Endothelial cell of umbilical vein (primary cell): ENCODE measurements at regions not wholly inside any gene's neighbourhood (a gene's known extent, or its start where the extent isn't known, plus 50 kb on each side); places are given as distances from the start of the nearest gene placed in this dataset.

Experiments
- BruUV-seq: library from RNA; stranded (reverse); fragments of 400-500 nt; replicated peaks from 2 replicates; lab custom pipeline; 2021; lab: Mats Ljungman, UMichigan
- CTCF ChIA-PET: fragments of 300-600, 350-600 bp; sonication (Branson Sonifier 250); formaldehyde crosslinking; loops from one replicate; lab custom pipeline; 2021; ENCODE audit warnings: antibody characterized with exemption, inconsistent platforms; lab: Charles Lee
- POLR2A ChIA-PET: fragments of 300-600, 350-600 bp; sonication (Branson Sonifier 250); formaldehyde crosslinking; loops from one replicate; lab custom pipeline; 2021; ENCODE audit warnings: antibody characterized with exemption, inconsistent platforms; lab: Charles Lee
- DNase-seq: peaks from one replicate; pipeline ENCODE4 v3.0.0-alpha.2; 2011; ENCODE audit warnings: low read depth, low spot score
- FAIRE-seq: peaks from 2 replicates; lab custom pipeline; 2011; peaks lifted over from hg19 to GRCh38; lab: Jason Lieb, UNC
- H2AFZ ChIP-seq: 2 replicates; pipeline ENCODE4 v1.6.0; 2012; ENCODE audit warnings: low read depth, low read length, control low read depth, inconsistent platforms
- H3K27ac ChIP-seq: 2 replicates; pipeline ENCODE4 v1.5.1; 2011; ENCODE audit warnings: low read depth, mild to moderate bottlenecking, control low read depth, low read length, moderate library complexity; ENCODE audit not compliant: insufficient read depth
- H3K27me3 ChIP-seq, 2 experiments: 2 replicates each; pipeline versions ENCODE4 v1.6.0 to v1.6.1; 2011; ENCODE audit warnings: low read length in 2 of 2, mixed read lengths in 1 of 2; ENCODE audit not compliant: control insufficient read depth in 2 of 2, insufficient read depth in 2 of 2
- H3K36me3 ChIP-seq, 2 experiments: 2 replicates in 1 of 2; 3 replicates in 1 of 2; pipeline ENCODE4 v1.5.1; 2011; ENCODE audit warnings: low read length in 2 of 2, mild to moderate bottlenecking in 1 of 2, moderate library complexity in 1 of 2; ENCODE audit not compliant: control insufficient read depth in 2 of 2, insufficient read depth in 2 of 2; ENCODE audit errors: extremely low read depth in 1 of 2
- H3K4me1 ChIP-seq: 3 replicates; pipeline ENCODE4 v1.5.1; 2011; ENCODE audit warnings: mild to moderate bottlenecking, low read length; ENCODE audit not compliant: control insufficient read depth, insufficient read depth; ENCODE audit errors: extremely low read depth
- H3K4me2 ChIP-seq: 2 replicates; pipeline ENCODE4 v1.6.1; 2011; ENCODE audit warnings: low read length, control low read depth, mixed read lengths; ENCODE audit not compliant: insufficient read depth
- H3K4me3 ChIP-seq, 3 experiments: fragments of 200-600 bp in 1 of 3; sonication (generic), shearing (Covaris generic) in 1 of 3; replicated peaks in 1 of 3; 2 replicates each; pipeline ENCODE4 v1.5.1; 2011 to 2016; ENCODE audit warnings: control low read depth in 3 of 3, low read length in 3 of 3, mild to moderate bottlenecking in 2 of 3, inconsistent platforms in 1 of 3, low read depth in 1 of 3, moderate library complexity in 1 of 3; ENCODE audit not compliant: insufficient read depth in 1 of 3
- H3K79me2 ChIP-seq: 2 replicates; pipeline ENCODE4 v1.6.0; 2012; ENCODE audit warnings: low read length, inconsistent platforms; ENCODE audit not compliant: control insufficient read depth, insufficient read depth
- H3K9ac ChIP-seq: replicated peaks from 2 replicates; pipeline ENCODE3; 2011; ENCODE audit warnings: low read length, control low read depth; ENCODE audit not compliant: insufficient read depth; ENCODE audit errors: extremely low read depth
- H3K9me1 ChIP-seq: replicated peaks from 3 replicates; pipeline ENCODE4 v1.6.0; 2011; ENCODE audit warnings: mild to moderate bottlenecking, low read length; ENCODE audit not compliant: control insufficient read depth, insufficient read depth; ENCODE audit errors: extremely low read depth
- H3K9me3 ChIP-seq: replicated peaks from 2 replicates; pipeline ENCODE4 v1.5.1; 2012; ENCODE audit warnings: low read length, inconsistent platforms; ENCODE audit not compliant: control insufficient read depth, insufficient read depth
- H4K20me1 ChIP-seq: replicated peaks from 2 replicates; pipeline ENCODE3; 2011; ENCODE audit warnings: mild to moderate bottlenecking, low read length; ENCODE audit not compliant: control insufficient read depth, insufficient read depth; ENCODE audit errors: extremely low read depth
- EZH2 ChIP-seq: IDR thresholded peaks from 2 replicates; pipeline ENCODE4 v1.6.1; 2012; ENCODE audit warnings: borderline replicate concordance, low read depth, mild to moderate bottlenecking, moderate library complexity, low read length, inconsistent platforms; ENCODE audit not compliant: severe bottlenecking
- FOS ChIP-seq: IDR thresholded peaks from 2 replicates; pipeline ENCODE4 v1.6.1; 2011; ENCODE audit warnings: mild to moderate bottlenecking, low read length, moderate library complexity, borderline replicate concordance; ENCODE audit not compliant: insufficient read depth
- GATA2 ChIP-seq: IDR thresholded peaks from 2 replicates; pipeline ENCODE4 v1.7.0; 2011; ENCODE audit warnings: low read depth, mild to moderate bottlenecking, moderate library complexity, mixed read lengths, low read length; ENCODE audit not compliant: insufficient read length, insufficient read depth
- JUN ChIP-seq: IDR thresholded peaks from 2 replicates; pipeline ENCODE4 v1.6.1; 2011; ENCODE audit warnings: borderline replicate concordance, low read depth; ENCODE audit not compliant: insufficient read length, insufficient read depth
- MYC ChIP-seq: IDR thresholded peaks from one replicate; pipeline ENCODE4 v1.6.1; 2011; ENCODE audit warnings: mild to moderate bottlenecking, low read depth, low read length
- POLR2A ChIP-seq: IDR thresholded peaks from 2 replicates; pipeline ENCODE4 v1.6.1; 2012; ENCODE audit warnings: low read depth, mild to moderate bottlenecking, control low read depth, low read length
- POLR2AphosphoS5 ChIP-seq: IDR thresholded peaks from 2 replicates; pipeline ENCODE4 v1.6.1; 2012; ENCODE audit warnings: low read depth, mild to moderate bottlenecking, control low read depth, low read length, moderate library complexity; ENCODE audit not compliant: insufficient read depth
- dilution Hi-C: fragments of 300-500 bp; cut with MboI; formaldehyde crosslinking; loops from one replicate; pipeline ENCODE4 v1.15.0; 2019; ENCODE audit warnings: low sequenced_read_pairs; ENCODE audit not compliant: extremely low pct_ligation_motif_present
- intact Hi-C: fragments of 100-400 bp; cut with micrococcal nuclease; formaldehyde crosslinking; loops from one replicate; pipeline ENCODE4 v1.10.0; 2022
- TF ChIP-seq, protein P1 (sequence below): IDR thresholded peaks from 2 replicates; pipeline ENCODE4 v1.6.1; 2011; ENCODE audit not compliant: insufficient read depth, insufficient read length
- TF ChIP-seq, protein P2 (sequence below), 2 donors: IDR thresholded peaks; 1 replicate in 1 of 2; 2 replicates in 1 of 2; pipeline ENCODE4 v1.5.1; 2011; ENCODE audit warnings: low read length in 2 of 2, mild to moderate bottlenecking in 2 of 2, moderate library complexity in 2 of 2, control low read depth in 1 of 2, inconsistent platforms in 1 of 2, low read depth in 1 of 2; ENCODE audit not compliant: insufficient read depth in 1 of 2; ENCODE audit errors: extremely low read depth in 1 of 2

- no peaks in the 10 kb centered on the region for H4K20me1 ChIP-seq
- H2AFZ ChIP-seq, result no peak overlapping the region
- no peaks in the 10 kb centered on the region for H3K9me3 ChIP-seq
- no peak overlapping the region for H3K4me2 ChIP-seq
- H3K4me3 ChIP-seq, result no peak overlapping the region
- DNase-seq (no peak), FAIRE-seq (no peak)
- no peaks in the 10 kb centered on the region for H3K36me3 ChIP-seq
- H3K79me2 ChIP-seq, result no peaks in the 10 kb centered on the region
- no peak overlapping the region for H3K9ac ChIP-seq
- ChIA-PET POLR2A (no interaction called here), CTCF (no interaction called here)
- no peaks in the 10 kb centered on the region for H3K27me3 ChIP-seq
- TF ChIP-seq GATA2, result no peak
- TF ChIP-seq, protein P1, sequence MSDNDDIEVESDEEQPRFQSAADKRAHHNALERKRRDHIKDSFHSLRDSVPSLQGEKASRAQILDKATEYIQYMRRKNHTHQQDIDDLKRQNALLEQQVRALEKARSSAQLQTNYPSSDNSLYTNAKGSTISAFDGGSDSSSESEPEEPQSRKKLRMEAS, result no peak
- TF ChIP-seq POLR2A, result no peak
- no peak for TF ChIP-seq POLR2AphosphoS5
- no peak for TF ChIP-seq EZH2
- TF ChIP-seq, protein P2, sequence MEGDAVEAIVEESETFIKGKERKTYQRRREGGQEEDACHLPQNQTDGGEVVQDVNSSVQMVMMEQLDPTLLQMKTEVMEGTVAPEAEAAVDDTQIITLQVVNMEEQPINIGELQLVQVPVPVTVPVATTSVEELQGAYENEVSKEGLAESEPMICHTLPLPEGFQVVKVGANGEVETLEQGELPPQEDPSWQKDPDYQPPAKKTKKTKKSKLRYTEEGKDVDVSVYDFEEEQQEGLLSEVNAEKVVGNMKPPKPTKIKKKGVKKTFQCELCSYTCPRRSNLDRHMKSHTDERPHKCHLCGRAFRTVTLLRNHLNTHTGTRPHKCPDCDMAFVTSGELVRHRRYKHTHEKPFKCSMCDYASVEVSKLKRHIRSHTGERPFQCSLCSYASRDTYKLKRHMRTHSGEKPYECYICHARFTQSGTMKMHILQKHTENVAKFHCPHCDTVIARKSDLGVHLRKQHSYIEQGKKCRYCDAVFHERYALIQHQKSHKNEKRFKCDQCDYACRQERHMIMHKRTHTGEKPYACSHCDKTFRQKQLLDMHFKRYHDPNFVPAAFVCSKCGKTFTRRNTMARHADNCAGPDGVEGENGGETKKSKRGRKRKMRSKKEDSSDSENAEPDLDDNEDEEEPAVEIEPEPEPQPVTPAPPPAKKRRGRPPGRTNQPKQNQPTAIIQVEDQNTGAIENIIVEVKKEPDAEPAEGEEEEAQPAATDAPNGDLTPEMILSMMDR (IDR thresholded peaks at IDR 0.05; ENCODE audit: extremely low read depth in 1 of 2, insufficient read depth in 1 of 2, low read depth in 1 of 2, low read length in 2 of 2), result no peak
- no peak for TF ChIP-seq FOS
- TF ChIP-seq JUN, result no peak
- no peak for TF ChIP-seq MYC
- no peak overlapping the region for H3K27ac ChIP-seq
- dilution Hi-C loops (no loop called here), intact Hi-C loops (loop anchor here (10.0 kb wide), 1 partner anchor 411 kb away; no protein-coding TSS in a partner anchor)
- H3K9me1 ChIP-seq, result no peaks in the 10 kb centered on the region
- BruUV-seq, result no TSS peak
- no peaks in the 10 kb centered on the region for H3K4me1 ChIP-seq
Observed at GRCh38 chr16:66036184-66036583, 330.3 kb upstream of the CDH5 start.
